ENCODE measurements at regions not wholly inside any gene's neighbourhood (a gene's known extent, or its start where the extent isn't known, plus 50 kb on each side); places are given as distances from the start of the nearest gene placed in this dataset.

DNA sequence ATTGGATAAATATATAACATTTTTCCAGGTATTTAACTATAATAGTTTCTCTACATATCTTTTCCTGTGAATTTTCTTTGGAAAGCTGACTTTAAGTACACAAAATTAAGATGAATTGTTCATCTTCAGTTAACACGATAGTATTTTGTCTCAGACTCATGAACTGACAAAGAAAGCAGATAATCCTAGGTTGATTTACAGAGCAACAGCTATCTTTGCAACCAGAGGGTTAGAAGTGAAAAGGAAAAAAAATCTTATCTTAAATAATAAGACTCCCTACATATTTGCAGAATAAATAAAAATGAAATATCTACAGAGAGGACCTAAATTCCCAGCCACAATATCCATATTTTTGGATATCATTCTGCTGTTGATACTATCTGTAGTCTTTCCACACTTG, 350.2 kb upstream of the GRM7 start:
- DNase-seq (ENCODE audit: low spot score) (no peak), ATAC-seq (ENCODE audit: insufficient number of reproducible peaks, low FRiP score, low read depth) (no peak)
- TF ChIP-seq, protein P1, sequence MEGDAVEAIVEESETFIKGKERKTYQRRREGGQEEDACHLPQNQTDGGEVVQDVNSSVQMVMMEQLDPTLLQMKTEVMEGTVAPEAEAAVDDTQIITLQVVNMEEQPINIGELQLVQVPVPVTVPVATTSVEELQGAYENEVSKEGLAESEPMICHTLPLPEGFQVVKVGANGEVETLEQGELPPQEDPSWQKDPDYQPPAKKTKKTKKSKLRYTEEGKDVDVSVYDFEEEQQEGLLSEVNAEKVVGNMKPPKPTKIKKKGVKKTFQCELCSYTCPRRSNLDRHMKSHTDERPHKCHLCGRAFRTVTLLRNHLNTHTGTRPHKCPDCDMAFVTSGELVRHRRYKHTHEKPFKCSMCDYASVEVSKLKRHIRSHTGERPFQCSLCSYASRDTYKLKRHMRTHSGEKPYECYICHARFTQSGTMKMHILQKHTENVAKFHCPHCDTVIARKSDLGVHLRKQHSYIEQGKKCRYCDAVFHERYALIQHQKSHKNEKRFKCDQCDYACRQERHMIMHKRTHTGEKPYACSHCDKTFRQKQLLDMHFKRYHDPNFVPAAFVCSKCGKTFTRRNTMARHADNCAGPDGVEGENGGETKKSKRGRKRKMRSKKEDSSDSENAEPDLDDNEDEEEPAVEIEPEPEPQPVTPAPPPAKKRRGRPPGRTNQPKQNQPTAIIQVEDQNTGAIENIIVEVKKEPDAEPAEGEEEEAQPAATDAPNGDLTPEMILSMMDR (IDR thresholded peaks at IDR 0.05): no peak
- H3K27me3 ChIP-seq (replicated peaks; ENCODE audit: insufficient read depth): no peaks in the 10 kb centered on the region
- no peaks in the 10 kb centered on the region for H3K36me3 ChIP-seq
- no peak overlapping the region for H3K27ac ChIP-seq
- no peaks in the 10 kb centered on the region for H3K9me3 ChIP-seq
- H3K4me1 ChIP-seq (ENCODE audit: control insufficient read depth in 1 of 2, low read depth in 2 of 2): no peaks in the 10 kb centered on the region
- no peak overlapping the region for H3K4me3 ChIP-seq

DNA sequence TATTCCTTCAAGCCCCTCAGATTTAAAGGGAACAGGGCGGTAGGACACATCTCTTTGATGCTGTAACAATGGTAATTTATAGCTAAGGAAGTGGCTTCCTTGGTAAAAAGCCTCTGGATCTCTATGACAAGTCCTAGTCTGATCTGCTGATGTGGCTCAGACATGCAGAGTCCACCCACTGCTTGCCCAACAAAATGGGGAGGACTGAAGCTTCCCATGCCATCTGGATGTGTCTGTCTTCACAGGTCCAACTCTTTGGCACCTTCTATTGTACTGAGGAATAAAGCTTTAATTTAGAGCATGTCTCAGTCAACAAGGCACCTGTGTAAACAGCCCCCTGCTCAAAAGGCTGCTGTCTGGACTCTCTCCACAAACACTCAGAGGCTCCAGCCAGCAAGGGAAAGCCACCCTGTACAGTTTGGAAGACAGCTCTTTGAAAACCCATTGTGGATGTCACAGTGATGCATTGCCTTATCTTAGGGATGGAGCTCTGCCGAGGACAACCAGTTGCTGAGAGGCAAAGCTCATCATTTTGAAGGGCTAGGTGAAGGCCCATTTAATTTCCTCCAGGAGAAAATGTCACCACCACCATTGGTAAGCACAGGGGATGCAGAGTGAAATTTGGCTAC, 348.6 kb upstream of the GRM7 start:
- Histone ChIP-seq H3K27ac (no peak overlapping the region), H3K36me3 (no peaks in the 10 kb centered on the region), H3K9me3 (no peaks in the 10 kb centered on the region), H3K4me3 (no peak overlapping the region), H3K4me1 (ENCODE audit: control insufficient read depth in 1 of 2, low read depth in 2 of 2) (no peaks in the 10 kb centered on the region), H3K27me3 (replicated peaks; ENCODE audit: insufficient read depth) (no peaks in the 10 kb centered on the region)
- ATAC-seq (ENCODE audit: insufficient number of reproducible peaks, low FRiP score, low read depth): no peak
- TF ChIP-seq, protein P1 (IDR thresholded peaks at IDR 0.05): no peak
- DNase-seq (ENCODE audit: low spot score): no peak

DNA sequence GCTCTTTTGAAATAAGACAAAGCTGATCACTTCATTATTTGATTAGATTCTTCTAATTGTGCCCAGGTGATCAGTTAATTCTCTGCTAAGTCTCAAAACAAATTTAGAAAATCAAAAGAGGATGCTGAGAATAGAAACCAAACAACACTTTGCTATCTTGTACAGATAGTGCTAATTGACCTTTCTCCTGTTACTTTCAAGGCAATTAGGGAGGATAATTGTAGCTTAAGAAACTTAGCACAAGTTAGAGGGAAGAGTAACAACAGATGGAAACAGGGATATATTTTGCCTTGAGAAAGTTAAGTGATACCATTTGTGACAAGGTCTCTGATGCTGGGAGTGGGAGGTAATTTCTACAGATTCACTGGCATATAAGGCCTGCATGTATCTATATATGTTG, 344.8 kb upstream of the GRM7 start:
- Histone ChIP-seq H3K4me3 (no peak overlapping the region), H3K27me3 (replicated peaks; ENCODE audit: insufficient read depth) (no peaks in the 10 kb centered on the region), H3K27ac (no peak overlapping the region), H3K4me1 (ENCODE audit: control insufficient read depth in 1 of 2, low read depth in 2 of 2) (no peaks in the 10 kb centered on the region), H3K9me3 (no peaks in the 10 kb centered on the region), H3K36me3 (no peaks in the 10 kb centered on the region)
- DNase-seq (ENCODE audit: low spot score): no peak
- TF ChIP-seq, protein P1 (IDR thresholded peaks at IDR 0.05): no peak
- no peak for ATAC-seq (ENCODE audit: insufficient number of reproducible peaks, low FRiP score, low read depth)

DNA sequence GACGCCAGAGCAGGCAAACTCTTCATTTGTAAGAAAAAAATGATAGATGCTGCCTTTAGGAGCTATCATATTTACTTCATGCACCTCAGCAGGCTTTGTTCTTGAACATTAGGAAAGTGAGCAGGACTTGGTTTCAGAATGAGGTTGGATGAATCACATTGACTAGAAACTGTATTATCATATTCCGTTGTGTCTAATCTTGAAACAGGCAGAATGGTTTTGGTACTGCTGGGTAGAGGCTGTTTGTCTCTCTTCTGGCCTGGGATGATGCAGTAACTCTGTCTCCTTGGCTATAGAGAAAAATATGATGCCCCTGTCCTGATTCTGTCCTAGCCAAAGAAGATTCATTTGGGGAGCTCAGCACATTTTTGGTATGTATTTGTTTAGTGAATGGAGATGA, 344.2 kb upstream of the GRM7 start:
- Histone ChIP-seq H3K4me3 (no peak overlapping the region), H3K27me3 (replicated peaks; ENCODE audit: insufficient read depth) (no peaks in the 10 kb centered on the region), H3K4me1 (ENCODE audit: control insufficient read depth in 1 of 2, low read depth in 2 of 2) (no peaks in the 10 kb centered on the region), H3K9me3 (no peaks in the 10 kb centered on the region), H3K36me3 (no peaks in the 10 kb centered on the region), H3K27ac (no peak overlapping the region)
- DNase-seq (ENCODE audit: low spot score) (no peak), ATAC-seq (ENCODE audit: insufficient number of reproducible peaks, low FRiP score, low read depth) (no peak)
- TF ChIP-seq, protein P1 (IDR thresholded peaks at IDR 0.05): no peak

DNA sequence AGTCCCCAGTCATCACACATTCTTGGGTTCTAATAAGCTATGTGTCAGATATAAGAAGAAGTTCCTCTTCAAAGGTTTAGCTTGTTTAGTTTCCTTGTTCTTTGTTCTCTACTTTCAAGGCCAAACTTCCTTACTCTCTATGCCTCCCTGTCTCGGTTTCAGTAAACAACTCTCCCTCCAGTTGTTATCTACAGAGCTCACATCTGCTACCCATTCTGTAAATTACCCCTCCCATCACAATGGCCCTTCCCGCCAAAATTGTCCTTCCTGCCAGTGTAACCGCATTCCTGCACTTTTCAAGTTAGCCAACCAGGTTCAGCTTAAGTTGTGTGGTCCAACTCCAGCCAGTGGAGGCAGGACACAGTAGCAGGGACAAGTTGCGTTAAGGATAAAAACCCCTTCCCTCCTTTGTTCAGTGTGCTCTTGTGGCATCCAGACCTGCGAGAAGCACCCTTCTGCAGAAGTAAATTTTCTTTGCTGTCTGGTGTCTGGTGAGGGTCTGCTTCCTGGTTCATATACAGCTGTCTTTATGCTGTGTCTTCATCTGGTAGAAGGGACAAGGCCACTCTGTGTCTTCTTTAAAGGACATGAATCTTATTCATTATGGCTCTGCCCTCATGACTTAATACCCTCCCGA, 342.1 kb upstream of the GRM7 start:
- TF ChIP-seq, protein P1 (IDR thresholded peaks at IDR 0.05): no peak
- Histone ChIP-seq H3K27me3 (replicated peaks; ENCODE audit: insufficient read depth) (no peaks in the 10 kb centered on the region), H3K36me3 (no peaks in the 10 kb centered on the region), H3K4me1 (ENCODE audit: control insufficient read depth in 1 of 2, low read depth in 2 of 2) (no peaks in the 10 kb centered on the region), H3K9me3 (no peaks in the 10 kb centered on the region), H3K4me3 (no peak overlapping the region), H3K27ac (no peak overlapping the region)
- no peak for DNase-seq (ENCODE audit: low spot score)
- no peak for ATAC-seq (ENCODE audit: insufficient number of reproducible peaks, low FRiP score, low read depth)
